ENCODE measurements at regions not wholly inside any gene's neighbourhood (a gene's known extent, or its start where the extent isn't known, plus 50 kb on each side); places are given as distances from the start of the nearest gene placed in this dataset.

DNA sequence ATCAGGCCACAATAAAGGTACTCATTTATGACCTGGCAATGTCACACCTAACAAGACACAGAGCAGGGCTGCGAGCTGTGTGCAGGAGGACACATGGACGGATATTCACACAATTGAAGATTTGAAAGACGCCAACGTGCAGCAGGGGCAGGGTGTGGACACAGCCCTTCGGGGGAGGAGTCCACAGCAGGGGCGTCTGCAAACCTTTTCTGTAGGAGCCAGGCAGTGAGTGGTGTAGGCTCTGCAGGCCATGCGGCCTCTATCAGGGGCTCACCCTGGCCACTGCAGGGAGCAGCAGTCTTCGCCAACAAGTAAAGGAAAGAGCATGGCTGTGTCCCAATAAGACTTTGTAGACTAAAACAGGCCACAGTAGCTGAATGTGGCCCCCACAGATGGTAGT, 125.7 kb upstream of the SNTG2 start:
- TF ChIP-seq POLR2A (IDR thresholded peaks at IDR 0.05): no peak
- TF ChIP-seq POLR2AphosphoS5 (IDR thresholded peaks at IDR 0.05): no peak

Data from stomach (tissue), 4 donors.